KMS-11 (cell line): ENCODE measurements at regions not wholly inside any gene's neighbourhood (a gene's known extent, or its start where the extent isn't known, plus 50 kb on each side); places are given as distances from the start of the nearest gene placed in this dataset.

ENCODE experiments used
- H2AFZ ChIP-seq: fragments of 200-600 bp; sonication (generic); 2 replicates; pipeline ENCODE4 v1.6.1; 2016; ENCODE audit warnings: antibody characterized with exemption, mixed run types, low read depth
- H3K27ac ChIP-seq: fragments of 200-600 bp; sonication (generic); 2 replicates; pipeline ENCODE4 v1.6.1; 2016; ENCODE audit warnings: mild to moderate bottlenecking, mixed run types
- H3K27me3 ChIP-seq: fragments of 200-600 bp; sonication (generic); 2 replicates; pipeline ENCODE4 v1.6.1; 2017; ENCODE audit warnings: mild to moderate bottlenecking, low read depth, mixed run types, moderate library complexity; ENCODE audit not compliant: insufficient read depth
- H3K36me3 ChIP-seq: fragments of 200-600 bp; sonication (generic); 2 replicates; pipeline ENCODE4 v1.6.1; 2017; ENCODE audit warnings: mild to moderate bottlenecking, mixed run types; ENCODE audit not compliant: insufficient read depth
- H3K4me1 ChIP-seq: fragments of 200-600 bp; sonication (generic); 2 replicates; pipeline ENCODE4 v1.6.1; 2016; ENCODE audit warnings: mild to moderate bottlenecking, low read depth, mixed run types; ENCODE audit not compliant: poor library complexity, severe bottlenecking
- H3K4me2 ChIP-seq: fragments of 200-600 bp; sonication (generic); 2 replicates; pipeline ENCODE4 v1.7.0; 2016; ENCODE audit warnings: mild to moderate bottlenecking, mixed run types
- H3K4me3 ChIP-seq: fragments of 200-600 bp; sonication (generic); IDR thresholded peaks from 2 replicates; pipeline ENCODE4 v1.6.1; 2017; ENCODE audit warnings: low read depth, low read length, mixed read lengths; ENCODE audit not compliant: insufficient read depth
- H3K79me2 ChIP-seq: fragments of 200-600 bp; sonication (generic); 2 replicates; pipeline ENCODE4 v1.6.1; 2016; ENCODE audit warnings: low read depth, mixed run types; ENCODE audit not compliant: insufficient read depth
- H3K9ac ChIP-seq: fragments of 200-600 bp; sonication (generic); 2 replicates; pipeline ENCODE4 v1.6.1; 2016; ENCODE audit warnings: mild to moderate bottlenecking, mixed run types
- H4K20me1 ChIP-seq: fragments of 200-600 bp; sonication (generic); 2 replicates; pipeline ENCODE4 v1.6.1; 2016; ENCODE audit warnings: mild to moderate bottlenecking, mixed run types; ENCODE audit not compliant: insufficient read depth
- CTCF ChIP-seq: fragments of 200-600 bp; sonication (generic); conservative IDR thresholded peaks from 2 replicates; pipeline ENCODE4 v1.6.1; 2017; ENCODE audit warnings: low read depth, mild to moderate bottlenecking, antibody characterized with exemption, low read length, moderate library complexity, mixed read lengths

GRCh38 chr18:54023471-54023870 lies 201.0 kb downstream of the MBD2 start:
- Histone ChIP-seq H3K4me3 (no peak overlapping the region), H3K27me3 (no peaks in the 10 kb centered on the region), H3K4me1 (no peaks in the 10 kb centered on the region), H3K4me2 (no peak overlapping the region), H3K79me2 (no peaks in the 10 kb centered on the region), H4K20me1 (no peaks in the 10 kb centered on the region), H3K27ac (no peak overlapping the region), H2AFZ (no peak overlapping the region), H3K36me3 (no peaks in the 10 kb centered on the region), H3K9ac (no peak overlapping the region)
- no peak for TF ChIP-seq CTCF

GRCh38 chr18:54020966-54021365 lies 203.5 kb downstream of the MBD2 start:
- Histone ChIP-seq H4K20me1 (no peaks in the 10 kb centered on the region), H3K4me1 (no peaks in the 10 kb centered on the region), H3K4me2 (no peak overlapping the region), H2AFZ (no peak overlapping the region), H3K9ac (no peak overlapping the region), H3K27me3 (no peaks in the 10 kb centered on the region), H3K4me3 (no peak overlapping the region), H3K36me3 (no peaks in the 10 kb centered on the region), H3K79me2 (no peaks in the 10 kb centered on the region), H3K27ac (no peak overlapping the region)
- no peak for TF ChIP-seq CTCF

- H4K20me1 ChIP-seq = no peaks in the 10 kb centered on the region
- H3K36me3 ChIP-seq = no peaks in the 10 kb centered on the region
- H3K4me3 ChIP-seq = no peak overlapping the region
- no peaks in the 10 kb centered on the region for H3K27me3 ChIP-seq
- no peak overlapping the region for H3K27ac ChIP-seq
- TF ChIP-seq CTCF = no peak
- no peak overlapping the region for H2AFZ ChIP-seq
- no peaks in the 10 kb centered on the region for H3K4me1 ChIP-seq
- H3K79me2 ChIP-seq = no peaks in the 10 kb centered on the region
- H3K9ac ChIP-seq = no peak overlapping the region
- no peak overlapping the region for H3K4me2 ChIP-seq
These were observed 204.2 kb downstream of the MBD2 start for GRCh38 chr18:54020156-54020745.

GRCh38 chr18:54019641-54020040 lies 204.8 kb downstream of the MBD2 start:
- H2AFZ ChIP-seq = no peak overlapping the region
- no peak for TF ChIP-seq CTCF
- H3K4me1 ChIP-seq = no peaks in the 10 kb centered on the region
- H3K27ac ChIP-seq = no peak overlapping the region
- no peaks in the 10 kb centered on the region for H3K27me3 ChIP-seq
- no peak overlapping the region for H3K4me2 ChIP-seq
- no peak overlapping the region for H3K4me3 ChIP-seq
- H3K9ac ChIP-seq = no peak overlapping the region
- H3K36me3 ChIP-seq = no peaks in the 10 kb centered on the region
- no peaks in the 10 kb centered on the region for H3K79me2 ChIP-seq
- H4K20me1 ChIP-seq = no peaks in the 10 kb centered on the region
